WI38 (cell line): ENCODE measurements at regions not wholly inside any gene's neighbourhood (a gene's known extent, or its start where the extent isn't known, plus 50 kb on each side); places are given as distances from the start of the nearest gene placed in this dataset.

Source experiments
- H3K4me3 ChIP-seq: 2 replicates; pipeline ENCODE4 v1.5.1; 2011; ENCODE audit warnings: low read depth, mild to moderate bottlenecking, control low read depth, low read length
- CTCF ChIP-seq: IDR thresholded peaks from 2 replicates; pipeline ENCODE4 v1.5.1; 2012; ENCODE audit warnings: low read depth, mild to moderate bottlenecking, control low read depth, low read length

- no peak for TF ChIP-seq CTCF
- H3K4me3 ChIP-seq: no peak overlapping the region
These were observed 617.2 kb downstream of the MED13L start for GRCh38 chr12:115660211-115660805.

DNA sequence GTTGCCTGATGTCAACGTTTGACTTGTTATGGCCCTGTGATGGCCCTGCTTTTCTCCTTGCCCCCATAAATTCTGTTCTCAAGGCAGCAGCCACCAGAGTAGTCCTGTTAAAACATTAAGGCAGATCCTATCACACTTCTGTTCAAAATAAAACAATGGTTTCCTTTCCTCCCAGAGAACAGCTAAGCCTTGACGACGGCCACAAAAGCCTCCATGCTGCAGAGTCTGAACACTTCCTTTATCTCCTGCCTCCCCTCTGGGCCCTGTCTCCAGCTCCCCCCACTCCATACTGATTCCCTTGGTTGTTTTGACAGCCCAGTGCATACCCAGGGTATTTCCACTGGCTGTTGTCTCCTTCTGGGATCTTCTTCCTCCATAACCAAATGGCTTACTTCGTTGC, 618.1 kb downstream of the MED13L start:
- no peak overlapping the region for H3K4me3 ChIP-seq
- TF ChIP-seq CTCF: no peak

- TF ChIP-seq CTCF: no peak
- no peak overlapping the region for H3K4me3 ChIP-seq
These were observed 620.1 kb downstream of the MED13L start for GRCh38 chr12:115657081-115658013.

DNA sequence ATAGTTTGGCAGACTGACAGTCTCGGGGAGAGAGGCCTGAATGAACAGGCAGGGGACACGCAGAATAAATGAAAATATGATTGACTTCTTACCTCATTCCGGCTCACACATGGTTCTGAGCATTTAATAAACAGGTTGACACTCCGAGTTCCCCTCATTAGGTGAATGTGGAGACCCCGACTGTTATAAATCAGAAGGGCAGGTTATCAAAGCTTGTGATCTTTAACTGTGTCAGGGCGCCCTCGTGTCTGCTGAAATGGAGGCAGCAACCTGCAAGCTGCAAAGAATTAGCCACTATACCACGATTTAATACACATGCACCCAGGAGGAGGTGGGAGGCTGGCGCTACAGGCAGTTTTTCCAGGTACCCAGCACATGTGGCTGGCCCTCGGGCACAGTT, 627.5 kb downstream of the MED13L start:
- H3K4me3 ChIP-seq: no peak overlapping the region
- TF ChIP-seq CTCF: no peak

- H3K4me3 ChIP-seq: no peak overlapping the region
- no peak for TF ChIP-seq CTCF
These were observed 629.0 kb downstream of the MED13L start for GRCh38 chr12:115648463-115648862.

DNA sequence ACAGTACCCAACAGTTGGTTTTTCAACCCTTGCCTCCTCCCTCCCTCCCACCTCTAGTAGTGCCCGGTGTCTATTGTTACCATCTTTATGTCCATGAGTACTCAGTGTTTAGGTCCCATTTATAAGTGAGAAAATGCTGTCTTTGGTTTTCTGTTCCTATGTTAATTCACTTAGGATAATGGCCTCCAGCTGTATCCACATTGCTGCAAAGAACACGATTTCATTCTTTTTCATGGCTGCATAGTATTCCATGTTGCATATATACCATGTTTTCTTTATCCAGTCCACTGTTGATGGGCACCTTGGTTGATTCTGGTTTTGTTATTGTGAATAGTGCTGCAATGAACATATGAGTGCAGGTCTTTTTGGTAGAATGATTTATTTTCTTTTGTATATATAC, 631.3 kb downstream of the MED13L start:
- H3K4me3 ChIP-seq: no peak overlapping the region
- TF ChIP-seq CTCF: no peak

- no peak overlapping the region for H3K4me3 ChIP-seq
- TF ChIP-seq CTCF: no peak
These were observed 636.6 kb downstream of the MED13L start for GRCh38 chr12:115640929-115641328.
